HG03439 (cell line): ENCODE measurements at regions not wholly inside any gene's neighbourhood (a gene's known extent, or its start where the extent isn't known, plus 50 kb on each side); places are given as distances from the start of the nearest gene placed in this dataset.

Experiments
- ATAC-seq: cut with Tn5 transposase; IDR thresholded peaks from one replicate; pipeline ENCODE4 v1.9.1; 2021; ENCODE audit warnings: mild to moderate bottlenecking, moderate library complexity; ENCODE audit not compliant: unreplicated experiment

DNA sequence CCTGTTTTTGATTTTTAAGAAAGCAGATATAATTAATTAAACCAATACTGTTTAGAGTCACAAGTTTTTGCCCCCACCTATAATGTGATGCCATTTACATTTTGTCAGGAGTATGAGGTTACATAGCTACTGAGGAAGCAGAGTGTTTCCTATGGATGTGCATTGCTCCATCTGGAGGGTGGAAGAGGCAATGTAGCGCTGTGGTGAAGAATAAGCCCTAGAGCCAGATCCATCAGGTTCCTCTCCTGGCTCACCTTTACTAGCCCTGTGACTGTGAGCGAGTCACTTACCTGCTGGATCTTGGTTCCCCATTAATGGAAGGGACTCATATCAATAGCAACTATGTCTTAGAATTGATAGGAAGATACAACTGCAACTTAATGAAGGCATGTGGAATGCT lies 216.0 kb downstream of the GPAM start:
- ATAC-seq = no peak

DNA sequence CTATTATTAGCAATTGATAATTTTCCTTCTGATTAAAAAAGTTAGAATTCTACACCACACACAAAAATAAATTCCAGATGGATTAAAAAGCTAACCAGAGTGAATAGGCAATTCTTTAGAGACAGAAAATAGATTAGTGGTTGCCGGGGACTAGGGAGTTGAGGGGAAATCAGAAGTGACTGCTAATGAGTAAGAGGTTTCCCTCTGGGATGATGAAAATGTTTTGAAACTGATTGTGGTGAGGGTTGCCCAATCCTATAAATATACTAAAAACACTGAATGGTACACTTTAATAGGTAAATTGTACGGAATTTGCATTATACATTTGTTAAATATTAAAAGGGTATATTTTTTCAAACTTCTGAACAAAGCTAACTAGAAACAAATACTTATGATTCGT lies 214.9 kb downstream of the GPAM start:
- no peak for ATAC-seq

DNA sequence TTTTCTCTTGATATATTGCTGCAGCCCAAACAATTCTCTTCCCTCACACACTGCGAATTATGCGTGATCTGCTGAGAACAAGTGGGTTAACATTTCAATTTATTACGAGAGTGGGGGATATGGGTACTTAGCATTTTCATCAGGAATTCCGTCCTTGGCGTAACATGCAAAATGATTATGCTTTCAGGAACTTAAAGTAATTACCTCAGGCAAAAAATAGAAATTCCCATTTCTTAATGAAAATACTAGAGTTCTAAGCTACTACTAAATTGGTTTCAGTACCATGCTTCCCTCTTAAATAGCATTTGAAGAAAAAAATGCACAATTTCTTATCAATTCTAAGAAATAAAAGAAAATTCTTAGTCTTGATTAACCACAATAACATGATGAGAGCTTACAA lies 213.5 kb downstream of the GPAM start:
- ATAC-seq = no peak

DNA sequence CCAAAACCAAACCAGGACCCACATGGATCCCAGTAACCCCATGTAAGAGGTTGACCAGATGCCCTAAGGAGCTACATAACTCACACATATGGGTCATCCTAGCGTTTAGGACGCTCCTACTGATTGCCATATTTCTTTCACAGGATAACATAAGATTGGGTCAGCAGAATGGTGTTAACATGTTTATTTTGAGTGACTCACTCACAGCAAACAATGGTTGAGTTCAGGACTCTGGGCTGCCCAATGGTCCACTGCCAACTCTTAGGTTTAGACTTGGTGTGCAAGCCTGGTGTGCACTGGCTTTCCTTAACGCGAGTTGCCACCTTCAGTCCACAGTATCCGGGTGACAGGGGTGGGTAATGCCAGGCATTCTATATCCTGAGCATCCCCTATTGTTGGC lies 211.5 kb downstream of the GPAM start:
- ATAC-seq = no peak

DNA sequence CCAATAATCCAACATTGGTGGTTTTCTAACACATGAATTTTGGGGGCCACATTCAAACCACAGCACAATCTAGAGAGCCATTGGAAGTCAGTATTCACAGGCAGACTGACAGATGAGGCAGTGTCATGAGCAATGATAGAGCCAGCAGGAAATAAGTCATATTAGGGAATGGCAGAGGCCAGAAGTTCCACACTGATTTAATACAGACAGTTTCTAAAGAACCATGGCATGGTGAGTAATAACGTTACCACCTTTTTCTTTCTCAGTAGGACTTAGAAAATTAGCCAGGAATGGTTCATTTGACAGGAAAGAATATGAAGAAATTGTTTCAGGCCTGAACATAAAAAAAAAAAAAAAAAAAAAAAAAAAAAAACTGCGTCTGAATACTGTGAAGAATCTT lies 210.3 kb downstream of the GPAM start:
- no peak for ATAC-seq

DNA sequence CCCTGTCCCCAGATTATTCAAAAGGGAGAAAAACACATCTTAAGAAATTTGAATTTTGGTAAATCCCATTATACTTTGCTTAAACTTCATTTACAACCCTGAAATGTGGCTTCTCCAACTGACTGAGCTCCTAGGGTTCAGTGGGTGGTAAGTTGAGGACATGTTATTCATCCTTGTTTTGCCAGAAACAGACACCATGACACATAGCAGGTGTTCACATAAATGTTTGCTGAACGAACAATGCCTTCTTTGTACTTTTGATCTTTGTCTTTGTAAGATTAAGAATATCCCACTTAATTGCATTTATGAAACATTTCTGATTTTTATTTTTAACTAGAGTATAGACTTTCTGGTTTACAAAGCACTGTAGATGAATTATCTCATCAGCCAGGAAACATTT lies 209.7 kb downstream of the GPAM start:
- no peak for ATAC-seq

DNA sequence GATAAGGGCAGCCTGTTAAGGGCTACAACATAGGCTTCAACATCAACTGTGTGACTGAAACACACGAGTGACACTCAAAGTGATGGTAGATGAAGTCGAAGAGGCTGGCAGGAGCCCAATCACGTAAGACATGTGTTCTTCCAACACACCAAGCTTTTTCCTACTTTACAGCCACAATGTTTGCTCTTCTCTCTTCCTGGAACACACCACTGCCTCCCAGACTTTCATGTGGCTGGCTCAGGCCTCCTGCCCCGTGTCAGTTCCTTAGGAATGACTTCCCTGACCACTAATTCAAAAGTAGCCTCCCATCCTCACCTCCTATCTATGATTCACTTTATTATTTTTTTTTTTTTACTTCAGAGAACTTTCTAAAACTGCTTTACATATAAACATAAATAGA lies 209.2 kb downstream of the GPAM start:
- ATAC-seq = no peak

DNA sequence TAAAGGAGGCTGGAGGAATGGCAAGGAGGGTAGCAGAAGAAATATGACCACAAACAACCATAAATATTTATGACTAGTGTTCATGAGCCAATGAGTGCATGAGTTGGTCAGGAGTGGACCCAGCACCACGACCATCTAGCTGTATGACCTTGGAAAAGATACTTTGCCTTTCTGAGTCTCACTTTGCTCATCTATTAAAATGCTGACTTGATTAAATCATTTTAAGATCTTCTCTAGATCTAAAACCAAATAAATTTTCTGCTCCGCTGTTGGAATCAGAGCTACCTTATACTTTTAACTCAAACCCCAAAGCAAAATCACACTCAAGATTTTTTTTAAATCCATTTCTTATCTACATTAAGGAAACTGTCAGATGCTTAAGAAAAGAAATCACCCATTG lies 207.0 kb downstream of the GPAM start:
- no peak for ATAC-seq

DNA sequence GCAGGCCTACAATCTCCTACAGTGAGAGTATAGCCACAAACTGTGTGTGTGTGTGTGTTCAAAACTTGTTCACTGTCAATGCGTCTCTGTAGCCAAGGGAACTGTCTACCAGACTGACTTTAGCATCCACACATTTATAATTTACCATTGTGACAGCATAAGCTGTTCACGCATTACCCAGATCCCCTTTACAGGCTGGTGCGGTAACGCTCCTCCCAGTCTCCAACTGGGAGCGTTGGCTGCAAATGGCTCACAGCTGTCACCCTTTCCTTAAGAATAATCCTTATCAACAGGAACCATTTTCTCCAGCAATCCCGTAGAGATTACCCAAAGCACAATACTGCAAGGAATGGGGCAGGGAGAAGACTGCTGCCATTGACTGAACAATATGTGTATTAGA lies 199.5 kb downstream of the GPAM start:
- ATAC-seq = no peak

DNA sequence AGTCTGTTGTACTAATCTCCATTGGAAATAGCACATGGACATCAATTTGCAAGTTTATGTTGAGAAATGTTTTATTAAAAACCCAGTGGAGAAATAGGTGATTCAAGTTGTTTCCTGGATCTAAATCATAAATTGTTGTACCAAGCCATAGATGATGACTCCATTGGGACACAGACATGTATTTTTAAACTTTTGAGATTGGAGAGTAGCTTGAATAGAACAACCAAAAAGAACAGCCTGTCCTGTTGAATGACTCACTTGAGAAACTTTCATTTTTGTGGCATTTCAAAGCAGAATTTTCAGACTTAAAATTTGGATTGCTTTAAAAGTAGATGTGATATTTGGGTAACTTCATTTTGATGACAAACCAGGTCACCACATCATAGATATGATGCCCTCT lies 197.5 kb downstream of the GPAM start:
- no peak for ATAC-seq

DNA sequence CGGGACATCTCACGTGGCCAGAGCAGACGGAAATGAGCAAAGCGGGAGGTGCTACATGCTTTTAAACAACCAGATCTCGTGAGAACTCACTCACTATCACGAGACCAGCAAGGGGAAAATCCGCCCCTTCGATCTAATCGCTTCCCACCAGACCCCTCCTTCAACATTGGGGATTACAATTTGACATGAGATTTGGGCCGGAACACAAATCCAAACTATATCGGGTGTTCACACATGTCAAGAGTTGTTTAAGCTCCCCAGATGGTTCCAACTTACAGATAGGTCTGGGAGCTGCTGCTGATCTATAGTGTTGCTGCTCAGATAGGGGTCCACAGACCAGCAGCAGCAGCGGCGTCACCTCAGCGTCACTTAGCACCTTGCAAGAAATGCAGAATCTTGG lies 194.9 kb downstream of the GPAM start:
- no peak for ATAC-seq

DNA sequence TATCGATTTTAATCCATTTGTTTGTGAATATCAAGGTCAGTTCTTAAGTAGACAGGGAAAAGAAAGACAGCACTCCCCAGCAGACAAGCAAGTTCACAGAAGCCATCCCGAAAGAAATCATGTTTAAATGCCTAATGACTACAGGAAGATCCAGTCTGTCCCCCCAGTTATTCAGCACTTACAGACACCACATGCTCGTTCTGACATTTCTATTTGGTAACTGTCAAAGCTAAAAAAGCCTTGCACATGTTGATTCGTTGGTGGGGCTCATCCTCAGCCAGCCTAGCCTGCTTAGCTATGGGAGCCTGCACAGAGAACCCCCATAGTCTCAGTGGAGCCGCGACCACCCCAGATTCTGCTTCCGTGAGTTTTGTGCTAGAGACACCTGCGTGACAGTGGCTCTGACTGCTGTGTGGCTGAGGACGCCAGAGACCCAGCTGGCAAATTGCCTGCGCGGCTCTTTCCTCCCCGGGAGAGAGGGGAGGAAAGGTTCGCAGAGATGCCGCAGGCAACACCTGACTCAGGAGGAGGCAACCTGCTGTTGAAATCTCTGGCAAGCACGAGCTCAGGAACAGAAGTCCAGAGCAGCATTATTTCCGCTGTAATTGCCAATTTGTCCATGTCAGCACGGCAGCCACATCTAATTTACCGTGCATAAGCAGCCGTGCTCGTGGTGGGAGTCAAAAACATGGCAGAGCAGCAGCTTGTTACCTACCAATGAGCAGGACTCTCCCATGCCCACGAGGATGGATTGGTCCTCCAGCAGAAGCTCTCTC lies 194.2 kb downstream of the GPAM start:
- no peak for ATAC-seq

DNA sequence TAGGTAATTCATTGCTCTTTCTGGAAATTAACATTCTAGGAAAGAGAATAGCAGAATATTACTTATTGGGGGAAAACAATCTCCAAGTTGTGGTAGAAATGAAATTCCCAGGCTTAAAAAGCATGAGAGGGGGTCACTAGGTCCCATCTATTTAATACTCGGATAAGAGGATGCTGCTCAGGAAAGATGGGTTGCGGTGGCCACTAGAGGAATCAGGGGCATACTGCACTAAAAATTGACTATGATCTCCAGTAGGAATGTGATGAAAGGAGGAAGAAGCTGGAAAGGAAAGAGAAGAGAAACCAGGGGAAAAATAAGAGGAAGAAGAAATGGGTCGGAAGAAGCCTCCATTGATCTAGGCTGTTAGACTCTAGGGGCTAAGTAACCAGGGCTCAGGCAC lies 192.8 kb downstream of the GPAM start:
- ATAC-seq = no peak

DNA sequence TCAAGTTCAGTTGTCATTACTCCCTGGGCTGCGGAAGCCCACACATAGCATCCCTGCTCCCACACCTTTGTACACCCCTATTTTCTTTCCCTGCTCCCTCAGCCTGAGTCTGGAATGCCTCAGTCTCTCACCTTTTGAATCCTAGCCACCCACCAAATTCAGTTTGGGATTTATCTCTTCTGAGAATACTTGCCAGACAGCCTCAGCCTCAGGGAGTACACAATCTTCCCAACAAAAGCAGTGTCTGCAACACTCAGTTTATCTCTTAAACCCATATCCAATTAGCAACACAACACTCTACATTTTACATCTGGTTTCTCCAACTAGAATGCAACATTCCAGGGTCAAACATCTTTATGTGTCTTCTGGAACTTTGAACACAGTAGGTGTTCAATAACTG lies 190.2 kb downstream of the GPAM start:
- ATAC-seq = no peak

DNA sequence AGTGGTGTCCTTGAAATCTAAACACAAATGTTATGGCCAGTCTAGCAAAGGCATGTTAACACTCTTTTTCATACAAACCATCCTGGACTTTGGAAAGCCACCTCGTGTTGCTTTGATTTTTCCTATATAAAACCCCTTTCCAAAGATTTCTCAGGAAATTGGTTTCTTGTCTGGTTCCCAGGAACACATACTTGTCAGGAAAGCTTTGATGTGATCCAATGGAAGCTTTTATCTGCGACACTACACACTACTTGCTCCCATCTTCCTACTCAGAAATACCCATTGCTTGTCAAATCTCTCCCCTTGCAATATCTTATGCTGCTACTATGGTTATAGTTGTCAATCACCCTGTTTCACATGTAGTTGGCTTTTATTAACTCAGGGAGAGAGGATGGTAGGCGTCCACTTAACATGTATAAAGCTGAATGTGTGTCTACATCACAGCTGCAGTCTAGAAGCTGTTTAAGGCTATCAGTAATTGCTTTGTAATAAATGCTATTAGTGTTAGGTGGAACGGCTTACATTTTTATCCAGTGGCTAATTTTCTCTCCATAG lies 189.6 kb downstream of the GPAM start:
- no peak for ATAC-seq

DNA sequence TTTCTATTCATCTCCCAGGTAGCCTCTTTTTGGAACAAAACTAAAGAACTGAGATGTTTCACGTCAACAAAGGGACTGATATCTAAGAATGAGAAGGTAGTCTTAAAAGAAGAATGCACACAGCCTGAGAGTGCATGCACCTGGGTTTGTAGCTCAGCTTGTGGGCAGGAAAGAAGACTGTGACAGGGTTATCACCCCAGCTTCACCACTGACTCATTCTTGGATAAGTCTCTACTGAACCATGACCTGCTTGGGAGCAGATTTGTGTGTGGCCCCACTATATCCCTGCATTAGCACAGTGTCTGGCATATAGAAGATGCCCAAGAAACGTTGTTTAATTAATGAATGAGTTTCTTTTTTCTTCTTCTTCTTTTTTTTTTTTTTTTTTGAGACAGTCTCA lies 187.5 kb downstream of the GPAM start:
- ATAC-seq = peak; percentile 95

DNA sequence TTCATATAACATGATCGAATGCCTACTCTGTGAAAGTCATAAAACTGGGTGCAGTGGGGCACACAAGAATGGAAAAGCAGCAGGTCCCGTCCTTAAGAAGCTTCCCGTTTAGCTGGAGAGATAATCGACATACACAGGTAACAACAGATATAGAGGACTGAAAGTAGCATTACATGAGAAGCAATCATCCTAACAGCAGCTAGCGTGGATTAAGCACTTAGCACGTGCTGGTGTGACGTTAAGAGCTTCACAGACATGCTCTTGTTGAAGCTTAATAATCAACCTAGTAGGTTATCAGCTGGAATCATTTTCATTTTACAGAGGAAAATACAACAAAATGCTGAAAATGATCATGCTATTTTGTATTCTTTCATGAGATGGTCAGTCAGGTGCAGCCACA lies 184.8 kb downstream of the GPAM start:
- no peak for ATAC-seq

DNA sequence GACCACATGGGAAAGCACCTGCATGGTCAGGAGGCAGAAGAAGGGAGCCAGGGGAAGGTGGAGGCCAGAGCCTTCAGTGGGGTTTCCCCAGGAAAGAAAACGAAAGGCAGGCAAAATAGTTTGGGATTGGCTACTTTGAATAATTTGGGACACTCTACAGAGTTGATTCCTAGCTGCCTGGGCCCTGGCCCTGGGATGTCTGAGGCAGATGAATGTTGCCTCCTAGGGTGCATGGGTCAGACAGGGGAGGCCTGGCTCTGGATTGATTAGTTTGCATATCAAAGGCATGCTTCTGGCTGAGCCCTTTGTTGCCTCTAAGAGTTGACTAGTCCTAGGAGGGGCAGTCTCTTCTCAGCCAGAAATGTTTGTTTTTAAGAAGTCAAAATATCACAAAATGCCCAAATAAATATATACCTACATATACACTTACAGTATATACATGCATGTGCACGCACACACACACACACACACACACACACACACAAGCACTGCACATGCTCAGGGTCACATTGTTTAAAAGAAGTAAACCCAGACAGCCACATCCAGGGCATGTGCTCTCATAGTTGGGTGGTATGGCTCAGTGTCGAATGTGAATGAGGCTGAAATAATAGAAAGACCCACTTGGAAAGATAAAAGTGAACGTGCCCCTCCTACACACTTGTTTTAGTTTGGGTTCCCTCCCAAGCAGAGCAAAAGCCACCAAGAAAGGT lies 184.2 kb downstream of the GPAM start:
- no peak for ATAC-seq

DNA sequence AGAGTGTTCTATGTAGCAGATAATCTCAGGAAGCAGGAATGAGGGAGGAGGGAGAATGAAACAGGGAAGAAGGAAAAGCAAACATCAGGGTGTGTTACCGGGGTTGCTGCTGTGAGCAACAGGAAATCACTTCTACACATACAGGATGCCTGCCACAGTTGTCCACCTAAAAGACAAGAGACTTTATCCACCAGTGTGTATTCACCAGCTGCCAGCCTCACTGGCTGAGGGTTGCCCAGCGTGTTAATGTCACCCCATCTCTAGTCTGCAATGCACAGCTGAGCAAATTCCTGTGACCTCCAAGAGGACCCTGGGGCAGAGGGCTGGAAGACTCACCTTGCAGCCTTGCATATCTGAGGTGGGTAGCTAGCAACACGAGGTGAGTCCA lies 183.7 kb downstream of the GPAM start:
- no peak for ATAC-seq

DNA sequence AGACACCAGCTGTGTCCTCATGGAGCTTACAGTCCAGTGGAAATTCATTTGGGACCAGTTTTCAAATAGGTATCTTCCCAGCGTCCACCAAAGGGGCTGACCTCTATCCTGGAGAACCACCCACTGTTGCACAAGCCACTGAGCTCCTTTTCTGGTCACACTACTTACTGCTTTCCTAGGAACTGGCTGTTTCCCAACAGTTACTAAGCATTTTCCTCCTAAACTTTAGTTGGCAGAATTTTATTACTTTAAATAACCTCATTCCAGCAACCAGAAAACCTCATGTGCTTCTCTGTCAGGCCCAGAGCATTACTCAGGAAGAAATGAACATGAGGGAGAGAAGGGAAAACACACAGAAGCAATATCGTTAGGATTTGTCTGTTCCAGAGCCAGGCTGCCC lies 183.1 kb downstream of the GPAM start:
- ATAC-seq = no peak

DNA sequence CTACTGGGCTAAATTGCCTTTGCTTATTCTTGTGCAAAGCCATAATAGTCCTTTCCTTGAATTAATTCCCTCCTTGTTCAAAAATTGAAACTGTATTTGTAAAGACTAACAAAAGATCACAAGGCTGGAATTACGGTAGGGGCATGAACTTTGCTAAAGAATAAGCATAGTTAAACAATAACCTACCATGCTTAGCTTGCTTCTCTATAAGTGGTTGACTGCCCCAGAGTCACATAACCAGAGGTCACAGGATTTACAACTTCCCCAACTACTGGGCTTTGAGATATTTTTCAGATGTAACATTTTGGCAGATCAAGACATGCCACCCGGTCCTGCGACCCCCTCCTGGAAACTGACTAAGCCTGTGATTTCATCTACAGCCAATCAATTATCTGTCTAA lies 181.4 kb downstream of the GPAM start:
- no peak for ATAC-seq

DNA sequence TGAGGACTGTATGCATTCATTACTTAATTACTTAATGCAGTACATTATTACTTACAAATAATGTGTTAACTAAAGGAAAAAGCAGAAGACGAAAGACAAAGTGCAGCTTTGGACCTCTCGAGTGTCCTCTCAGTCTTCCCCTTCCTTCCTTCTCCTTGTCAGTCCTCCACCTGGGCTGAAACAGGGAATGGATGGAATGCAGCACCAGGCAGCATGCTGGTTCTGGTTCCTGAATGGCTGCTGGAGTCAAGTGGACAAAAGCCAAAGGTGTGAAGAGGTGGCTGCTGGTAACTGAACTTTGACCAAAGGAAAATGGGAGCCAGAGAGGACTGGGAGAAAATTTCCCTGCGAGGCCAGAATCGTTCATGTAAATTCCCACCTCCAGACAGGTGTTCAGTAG lies 179.5 kb downstream of the GPAM start:
- ATAC-seq = no peak

DNA sequence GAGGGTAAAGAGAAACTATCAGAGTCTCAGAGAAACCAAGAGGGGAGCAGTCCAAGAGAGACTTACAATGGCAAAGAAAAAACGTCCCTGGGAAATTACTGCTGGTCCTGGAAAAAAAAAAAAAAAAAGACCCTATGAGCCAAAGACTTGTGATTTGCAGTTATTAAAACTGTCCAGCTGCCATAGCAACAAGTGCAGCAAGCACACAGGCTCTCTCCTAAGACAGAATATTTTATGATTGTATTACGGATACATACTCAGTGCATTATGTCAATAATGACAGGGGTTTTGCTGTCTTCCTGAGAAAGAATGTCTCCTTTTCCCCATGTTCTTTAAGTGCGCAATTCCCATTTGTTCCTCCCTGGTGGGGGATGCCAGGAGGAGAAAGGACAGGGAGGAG lies 178.5 kb downstream of the GPAM start:
- ATAC-seq = no peak
